ENCODE measurements at regions not wholly inside any gene's neighbourhood (a gene's known extent, or its start where the extent isn't known, plus 50 kb on each side); places are given as distances from the start of the nearest gene placed in this dataset.

GRCh38 chrX:142742581-142742980 is 283.1 kb upstream of the SPANXN4 start:
- Mint-ChIP-seq H3K4me1 (ENCODE audit: low read depth) (no peaks in the 10 kb centered on the region), H3K9me3 (peaks cover 4% of the 10 kb centered on the region), H3K27ac (no peak overlapping the region), H3K27me3 (no peaks in the 10 kb centered on the region), H3K36me3 (ENCODE audit: low read depth) (no peaks in the 10 kb centered on the region), H3K4me3 (no peak overlapping the region)
- no peak for TF ChIP-seq CTCF (IDR thresholded peaks at IDR 0.05)
- intact Hi-C loops (cut with micrococcal nuclease), result no loop called here
- POLR2A ChIA-PET, result no interaction called here
- no peak for DNase-seq
- CTCF ChIA-PET, result no interaction called here
- no peak for ATAC-seq

GRCh38 chrX:142733327-142733726 is 292.4 kb upstream of the SPANXN4 start:
- ATAC-seq, result no peak
- H3K4me3 Mint-ChIP-seq, result no peak overlapping the region
- no peaks in the 10 kb centered on the region for H3K27me3 Mint-ChIP-seq
- H3K9me3 Mint-ChIP-seq, result no peaks in the 10 kb centered on the region
- no peak for DNase-seq
- intact Hi-C loops (cut with micrococcal nuclease), result no loop called here
- TF ChIP-seq CTCF (IDR thresholded peaks at IDR 0.05), result no peak
- H3K4me1 Mint-ChIP-seq (ENCODE audit: low read depth), result no peaks in the 10 kb centered on the region
- H3K27ac Mint-ChIP-seq, result no peak overlapping the region
- no peaks in the 10 kb centered on the region for H3K36me3 Mint-ChIP-seq (ENCODE audit: low read depth)
- ChIA-PET CTCF (no interaction called here), POLR2A (no interaction called here)

- ATAC-seq (no peak), DNase-seq (no peak)
- H3K36me3 Mint-ChIP-seq (ENCODE audit: low read depth), result no peaks in the 10 kb centered on the region
- TF ChIP-seq CTCF (IDR thresholded peaks at IDR 0.05), result no peak
- no peak overlapping the region for H3K4me3 Mint-ChIP-seq
- ChIA-PET CTCF (no interaction called here), POLR2A (no interaction called here)
- H3K27ac Mint-ChIP-seq, result no peak overlapping the region
- intact Hi-C loops (cut with micrococcal nuclease), result no loop called here
- H3K9me3 Mint-ChIP-seq, result peaks cover 4% of the 10 kb centered on the region
- H3K4me1 Mint-ChIP-seq (ENCODE audit: low read depth), result no peaks in the 10 kb centered on the region
- no peaks in the 10 kb centered on the region for H3K27me3 Mint-ChIP-seq
Observed at GRCh38 chrX:142711796-142712290, 313.9 kb upstream of the SPANXN4 start.

DNA sequence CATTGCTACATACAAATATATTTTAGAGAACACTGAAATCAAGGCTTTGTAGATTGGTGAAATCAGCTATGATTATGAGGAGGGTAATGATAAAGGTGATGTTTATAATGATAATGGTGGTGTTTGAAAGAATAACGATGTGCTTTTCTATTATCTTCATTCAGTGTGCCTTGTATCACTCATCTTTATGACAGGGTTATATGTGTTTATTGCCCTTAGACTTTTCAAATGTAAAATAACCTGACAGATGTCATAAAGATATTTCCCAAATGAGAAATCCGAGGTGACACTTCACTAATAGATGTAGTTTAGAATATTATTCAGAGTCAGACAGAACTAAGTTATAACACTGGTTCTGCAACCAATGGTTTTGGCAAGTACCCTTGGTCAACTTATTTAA is 323.0 kb upstream of the SPANXN4 start:
- CTCF ChIA-PET, result no interaction called here
- POLR2A ChIA-PET, result no interaction called here
- no peak for TF ChIP-seq CTCF (IDR thresholded peaks at IDR 0.05)
- no peaks in the 10 kb centered on the region for H3K27me3 Mint-ChIP-seq
- ATAC-seq, result no peak
- no peak overlapping the region for H3K27ac Mint-ChIP-seq
- intact Hi-C loops (cut with micrococcal nuclease), result no loop called here
- H3K9me3 Mint-ChIP-seq, result no peaks in the 10 kb centered on the region
- no peak for DNase-seq
- H3K36me3 Mint-ChIP-seq (ENCODE audit: low read depth), result no peaks in the 10 kb centered on the region
- no peak overlapping the region for H3K4me3 Mint-ChIP-seq
- H3K4me1 Mint-ChIP-seq (ENCODE audit: low read depth), result no peaks in the 10 kb centered on the region

DNA sequence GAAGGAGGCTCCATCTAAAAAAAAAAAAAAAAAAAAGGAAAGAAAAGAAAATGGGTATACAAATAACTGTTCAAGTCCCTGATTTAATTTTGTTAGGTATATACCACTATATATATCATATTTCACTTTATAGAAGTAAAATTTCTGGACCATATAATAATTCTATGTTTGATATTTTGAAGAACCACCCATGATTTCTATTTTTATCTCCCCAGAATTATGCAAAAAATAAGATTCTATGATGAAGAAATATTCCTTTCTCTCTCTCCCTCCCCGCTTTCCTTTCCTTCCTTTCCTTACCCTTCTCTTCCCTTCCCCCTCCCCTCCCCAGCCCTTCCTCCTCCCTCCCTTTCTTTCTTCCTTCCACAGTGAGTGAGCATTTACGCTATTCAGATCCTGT is 337.5 kb upstream of the SPANXN4 start:
- POLR2A ChIA-PET, result no interaction called here
- Mint-ChIP-seq H3K36me3 (ENCODE audit: low read depth) (no peaks in the 10 kb centered on the region), H3K9me3 (no peaks in the 10 kb centered on the region), H3K27me3 (no peaks in the 10 kb centered on the region), H3K4me1 (ENCODE audit: low read depth) (no peaks in the 10 kb centered on the region), H3K27ac (no peak overlapping the region), H3K4me3 (no peak overlapping the region)
- DNase-seq (no peak), ATAC-seq (no peak)
- CTCF ChIA-PET, result no interaction called here
- intact Hi-C loops (cut with micrococcal nuclease), result no loop called here
- TF ChIP-seq CTCF (IDR thresholded peaks at IDR 0.05), result no peak
